Loucy (cell line): ENCODE measurements at regions not wholly inside any gene's neighbourhood (a gene's known extent, or its start where the extent isn't known, plus 50 kb on each side); places are given as distances from the start of the nearest gene placed in this dataset.

ENCODE experiments used
- H2AFZ ChIP-seq: fragments of 200-600 bp; sonication (generic); 2 replicates; pipeline ENCODE4 v1.6.0; 2016; ENCODE audit warnings: antibody characterized with exemption, mild to moderate bottlenecking, low read length, moderate library complexity
- H3F3A ChIP-seq: fragments of 200-600 bp; 2 replicates; pipeline ENCODE4 v1.6.0; 2016; ENCODE audit warnings: antibody characterized with exemption, low read depth, mild to moderate bottlenecking
- H3K27me3 ChIP-seq: fragments of 200-600 bp; sonication (generic); 2 replicates; pipeline ENCODE4 v1.6.1; 2014; ENCODE audit warnings: low read length, mild to moderate bottlenecking; ENCODE audit not compliant: insufficient read depth, poor library complexity, severe bottlenecking
- H3K36me3 ChIP-seq: fragments of 200-600 bp; sonication (generic); 2 replicates; pipeline ENCODE4 v1.6.1; 2016; ENCODE audit warnings: low read length; ENCODE audit not compliant: insufficient read depth
- H3K4me1 ChIP-seq: fragments of 200-600 bp; sonication (generic); 2 replicates; pipeline ENCODE4 v1.5.1; 2014; ENCODE audit warnings: low read length, mild to moderate bottlenecking; ENCODE audit not compliant: insufficient read depth, poor library complexity, severe bottlenecking
- H3K4me2 ChIP-seq: fragments of 200-600 bp; sonication (generic); 2 replicates; pipeline ENCODE4 v1.6.0; 2014; ENCODE audit warnings: antibody characterized with exemption, low read length, low read depth, mild to moderate bottlenecking; ENCODE audit not compliant: poor library complexity, severe bottlenecking
- H3K4me3 ChIP-seq: fragments of 200-600 bp; sonication (generic); 2 replicates; pipeline ENCODE4 v1.5.1; 2014; ENCODE audit warnings: low read length, mild to moderate bottlenecking, mixed read lengths; ENCODE audit not compliant: poor library complexity, severe bottlenecking
- H3K79me2 ChIP-seq: fragments of 200-600 bp; sonication (generic); 2 replicates; pipeline ENCODE4 v1.6.1; 2014; ENCODE audit warnings: low read length; ENCODE audit not compliant: insufficient read depth
- H3K9ac ChIP-seq: fragments of 200-600 bp; sonication (generic); 2 replicates; pipeline ENCODE4 v1.6.0; 2014; ENCODE audit warnings: mild to moderate bottlenecking, low read depth, low read length, moderate library complexity; ENCODE audit not compliant: poor library complexity, severe bottlenecking
- H3K9me2 ChIP-seq: fragments of 200-600 bp; sonication (generic); replicated peaks from 2 replicates; pipeline ENCODE4 v1.6.1; 2016; ENCODE audit warnings: low read depth, low read length, mixed read lengths
- H3K9me3 ChIP-seq: fragments of 200-600 bp; sonication (generic); 2 replicates; pipeline ENCODE4 v1.6.1; 2014; ENCODE audit warnings: mild to moderate bottlenecking, antibody characterized with exemption, low read length, low read depth; ENCODE audit not compliant: insufficient read depth
- H4K20me1 ChIP-seq: fragments of 200-600 bp; sonication (generic); 2 replicates; pipeline ENCODE4 v1.6.0; 2014; ENCODE audit warnings: antibody characterized with exemption, low read length, mild to moderate bottlenecking; ENCODE audit not compliant: insufficient read depth, poor library complexity, severe bottlenecking
- EZH2phosphoT487 ChIP-seq: fragments of 200-600 bp; IDR thresholded peaks from 2 replicates; pipeline ENCODE4 v1.6.1; 2018; ENCODE audit warnings: antibody characterized with exemption, mild to moderate bottlenecking, moderate library complexity, borderline replicate concordance
- TF ChIP-seq, protein P1 (sequence below): fragments of 200-600 bp; sonication (generic); conservative IDR thresholded peaks from 2 replicates; pipeline ENCODE4 v1.5.1; 2014; ENCODE audit warnings: mild to moderate bottlenecking, antibody characterized with exemption, low read length

DNA sequence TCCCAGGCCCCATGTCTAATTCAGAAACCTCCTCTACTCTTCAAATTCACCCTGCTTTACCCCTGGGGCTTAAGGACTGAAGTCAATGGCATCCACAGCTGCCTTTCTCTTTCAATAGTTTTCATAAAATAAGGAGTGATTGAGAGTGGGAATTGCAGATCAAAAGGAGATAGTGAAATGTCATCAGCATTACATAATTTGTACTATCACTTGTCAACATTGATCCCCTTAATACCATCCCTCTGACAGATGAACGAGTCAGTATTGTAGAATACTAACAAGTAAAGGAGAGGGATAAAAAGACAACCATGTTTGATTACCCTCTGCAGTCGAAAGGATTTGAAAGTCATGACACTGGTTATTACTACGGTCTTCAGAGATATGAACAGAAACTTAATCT is 212.4 kb downstream of the TMEM114 start:
- no peaks in the 10 kb centered on the region for H3F3A ChIP-seq
- H2AFZ ChIP-seq, result no peak overlapping the region

DNA sequence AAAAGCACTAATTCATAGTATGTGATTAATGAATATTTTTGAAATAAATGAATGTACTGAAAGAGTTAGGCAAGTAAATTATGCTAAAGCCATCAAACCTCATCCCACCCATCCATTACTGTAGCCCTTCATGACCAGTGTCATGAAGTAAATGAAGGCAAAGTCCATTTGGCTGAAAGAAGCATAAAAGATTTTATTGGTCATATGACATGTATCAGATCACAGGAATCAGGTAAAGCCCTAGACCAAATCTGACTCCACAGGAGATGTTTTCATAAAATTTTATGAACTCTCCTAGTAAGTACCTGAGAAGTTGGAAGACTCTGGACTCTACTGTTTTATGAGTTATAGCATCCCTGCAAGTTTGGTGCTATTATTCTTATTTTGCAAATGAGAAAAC is 213.5 kb downstream of the TMEM114 start:
- Histone ChIP-seq H3K9ac (no peak overlapping the region), H3K79me2 (no peaks in the 10 kb centered on the region), H3K9me2 (no peaks in the 10 kb centered on the region), H3K4me3 (no peak overlapping the region), H4K20me1 (no peaks in the 10 kb centered on the region), H3K27me3 (no peaks in the 10 kb centered on the region), H3K4me2 (no peak overlapping the region), H3F3A (no peaks in the 10 kb centered on the region), H3K4me1 (no peaks in the 10 kb centered on the region), H3K36me3 (no peaks in the 10 kb centered on the region), H3K9me3 (no peaks in the 10 kb centered on the region), H2AFZ (no peak overlapping the region)
- TF ChIP-seq EZH2phosphoT487, result no peak
- TF ChIP-seq, protein P1, sequence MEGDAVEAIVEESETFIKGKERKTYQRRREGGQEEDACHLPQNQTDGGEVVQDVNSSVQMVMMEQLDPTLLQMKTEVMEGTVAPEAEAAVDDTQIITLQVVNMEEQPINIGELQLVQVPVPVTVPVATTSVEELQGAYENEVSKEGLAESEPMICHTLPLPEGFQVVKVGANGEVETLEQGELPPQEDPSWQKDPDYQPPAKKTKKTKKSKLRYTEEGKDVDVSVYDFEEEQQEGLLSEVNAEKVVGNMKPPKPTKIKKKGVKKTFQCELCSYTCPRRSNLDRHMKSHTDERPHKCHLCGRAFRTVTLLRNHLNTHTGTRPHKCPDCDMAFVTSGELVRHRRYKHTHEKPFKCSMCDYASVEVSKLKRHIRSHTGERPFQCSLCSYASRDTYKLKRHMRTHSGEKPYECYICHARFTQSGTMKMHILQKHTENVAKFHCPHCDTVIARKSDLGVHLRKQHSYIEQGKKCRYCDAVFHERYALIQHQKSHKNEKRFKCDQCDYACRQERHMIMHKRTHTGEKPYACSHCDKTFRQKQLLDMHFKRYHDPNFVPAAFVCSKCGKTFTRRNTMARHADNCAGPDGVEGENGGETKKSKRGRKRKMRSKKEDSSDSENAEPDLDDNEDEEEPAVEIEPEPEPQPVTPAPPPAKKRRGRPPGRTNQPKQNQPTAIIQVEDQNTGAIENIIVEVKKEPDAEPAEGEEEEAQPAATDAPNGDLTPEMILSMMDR, result no peak

More for the DNA sequence above, 212.4 kb downstream of the TMEM114 start:
- H4K20me1 ChIP-seq, result no peaks in the 10 kb centered on the region
- H3K4me3 ChIP-seq, result no peak overlapping the region
- no peaks in the 10 kb centered on the region for H3K4me1 ChIP-seq
- H3K4me2 ChIP-seq, result no peak overlapping the region
- no peak for TF ChIP-seq EZH2phosphoT487
- no peaks in the 10 kb centered on the region for H3K9me2 ChIP-seq
- no peak overlapping the region for H3K9ac ChIP-seq
- H3K36me3 ChIP-seq, result no peaks in the 10 kb centered on the region
- H3K79me2 ChIP-seq, result no peaks in the 10 kb centered on the region
- H3K9me3 ChIP-seq, result no peaks in the 10 kb centered on the region
- no peaks in the 10 kb centered on the region for H3K27me3 ChIP-seq

DNA sequence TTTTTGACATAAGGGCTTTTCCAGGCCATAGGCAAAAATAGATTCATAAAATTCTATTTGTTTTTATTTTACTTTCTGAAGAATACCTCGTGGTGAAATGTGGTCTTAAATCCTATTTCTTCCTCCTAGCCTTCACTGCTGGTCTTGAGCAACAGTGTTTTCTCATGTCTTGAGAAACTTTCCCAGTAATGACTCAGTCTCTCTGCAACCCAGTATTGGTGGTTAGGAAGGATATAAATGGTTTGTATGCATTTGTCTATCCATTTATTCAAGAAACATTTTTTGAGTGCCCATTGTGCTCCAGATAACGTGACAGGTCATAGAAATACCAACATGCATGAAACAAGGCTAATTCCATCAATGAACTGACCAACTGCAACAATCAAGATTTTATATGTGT is 213.9 kb downstream of the TMEM114 start:
- no peaks in the 10 kb centered on the region for H3K79me2 ChIP-seq
- no peak overlapping the region for H3K9ac ChIP-seq
- no peaks in the 10 kb centered on the region for H3K9me2 ChIP-seq
- H3K9me3 ChIP-seq, result no peaks in the 10 kb centered on the region
- TF ChIP-seq, protein P1, result no peak
- no peak for TF ChIP-seq EZH2phosphoT487
- no peaks in the 10 kb centered on the region for H3K27me3 ChIP-seq
- H2AFZ ChIP-seq, result no peak overlapping the region
- H3F3A ChIP-seq, result no peaks in the 10 kb centered on the region
- no peaks in the 10 kb centered on the region for H3K36me3 ChIP-seq
- H3K4me3 ChIP-seq, result no peak overlapping the region
- H3K4me2 ChIP-seq, result no peak overlapping the region
- H4K20me1 ChIP-seq, result no peaks in the 10 kb centered on the region
- H3K4me1 ChIP-seq, result no peaks in the 10 kb centered on the region

DNA sequence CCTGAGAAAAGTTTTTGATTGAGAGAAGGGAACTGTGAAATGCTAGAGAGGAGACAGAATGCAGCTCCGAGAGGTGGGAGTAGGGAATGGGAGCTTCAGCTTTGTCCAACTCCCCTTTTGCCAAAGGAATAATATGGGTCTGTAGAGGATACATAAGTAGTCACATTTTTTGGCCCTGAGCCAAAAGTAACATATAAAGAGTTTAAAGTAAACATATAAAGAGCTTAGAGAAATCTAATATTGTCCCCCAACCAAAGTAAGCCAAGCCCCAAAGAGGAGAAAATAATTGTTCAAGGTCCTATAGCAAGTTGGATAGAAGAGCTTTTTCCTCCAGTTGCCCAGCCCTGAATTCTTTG is 215.1 kb downstream of the TMEM114 start:
- Histone ChIP-seq H2AFZ (no peak overlapping the region), H3K9ac (no peak overlapping the region), H3K4me2 (no peak overlapping the region), H4K20me1 (no peaks in the 10 kb centered on the region), H3K36me3 (no peaks in the 10 kb centered on the region), H3K9me3 (no peaks in the 10 kb centered on the region), H3K4me1 (no peaks in the 10 kb centered on the region), H3F3A (no peaks in the 10 kb centered on the region), H3K4me3 (no peak overlapping the region), H3K27me3 (no peaks in the 10 kb centered on the region), H3K79me2 (no peaks in the 10 kb centered on the region), H3K9me2 (no peaks in the 10 kb centered on the region)
- TF ChIP-seq, protein P1, result no peak
- no peak for TF ChIP-seq EZH2phosphoT487
